ES-I3 (cell line): ENCODE measurements at regions not wholly inside any gene's neighbourhood (a gene's known extent, or its start where the extent isn't known, plus 50 kb on each side); places are given as distances from the start of the nearest gene placed in this dataset.
"Not testable (repeated sequence)": the region's sequence is repeated elsewhere in the genome, so short reads cannot be mapped to it uniquely, and the experiment has no call there.

Experiments
- H3K36me3 ChIP-seq: 2 replicates; pipeline ENCODE4 v1.6.1; 2013; ENCODE audit warnings: mild to moderate bottlenecking, low read length, control low read depth, moderate library complexity; ENCODE audit not compliant: insufficient read depth
- H3K4me1 ChIP-seq: 2 replicates; pipeline ENCODE4 v1.6.1; 2013; ENCODE audit warnings: mild to moderate bottlenecking, control low read depth, low read length; ENCODE audit not compliant: insufficient read depth
- H3K9ac ChIP-seq: 2 replicates; pipeline ENCODE4 v1.6.1; 2013; ENCODE audit warnings: low read depth, mild to moderate bottlenecking, low read length, moderate library complexity
- H3K9me3 ChIP-seq: 2 replicates; pipeline ENCODE4 v1.6.1; 2013; ENCODE audit warnings: mild to moderate bottlenecking, low read length, moderate library complexity; ENCODE audit not compliant: control insufficient read depth, insufficient read depth

- Histone ChIP-seq H3K9ac (no peak overlapping the region), H3K36me3 (no peaks in the 10 kb centered on the region), H3K9me3 (peaks cover 7% of the 10 kb centered on the region; the same call in 1 of the 2 replicates), H3K4me1 (peaks cover 21% of the 10 kb centered on the region)
These were observed 62.3 kb upstream of the GPR31 start for GRCh38 chr6:167219967-167220512.

- H3K36me3 ChIP-seq: no peaks in the 10 kb centered on the region
- peaks cover 32% of the 10 kb centered on the region for H3K4me1 ChIP-seq
- no peak overlapping the region for H3K9ac ChIP-seq
- H3K9me3 ChIP-seq: peaks cover 7% of the 10 kb centered on the region; the same call in 1 of the 2 replicates
These were observed 63.8 kb upstream of the GPR31 start for GRCh38 chr6:167221400-167222201.

DNA sequence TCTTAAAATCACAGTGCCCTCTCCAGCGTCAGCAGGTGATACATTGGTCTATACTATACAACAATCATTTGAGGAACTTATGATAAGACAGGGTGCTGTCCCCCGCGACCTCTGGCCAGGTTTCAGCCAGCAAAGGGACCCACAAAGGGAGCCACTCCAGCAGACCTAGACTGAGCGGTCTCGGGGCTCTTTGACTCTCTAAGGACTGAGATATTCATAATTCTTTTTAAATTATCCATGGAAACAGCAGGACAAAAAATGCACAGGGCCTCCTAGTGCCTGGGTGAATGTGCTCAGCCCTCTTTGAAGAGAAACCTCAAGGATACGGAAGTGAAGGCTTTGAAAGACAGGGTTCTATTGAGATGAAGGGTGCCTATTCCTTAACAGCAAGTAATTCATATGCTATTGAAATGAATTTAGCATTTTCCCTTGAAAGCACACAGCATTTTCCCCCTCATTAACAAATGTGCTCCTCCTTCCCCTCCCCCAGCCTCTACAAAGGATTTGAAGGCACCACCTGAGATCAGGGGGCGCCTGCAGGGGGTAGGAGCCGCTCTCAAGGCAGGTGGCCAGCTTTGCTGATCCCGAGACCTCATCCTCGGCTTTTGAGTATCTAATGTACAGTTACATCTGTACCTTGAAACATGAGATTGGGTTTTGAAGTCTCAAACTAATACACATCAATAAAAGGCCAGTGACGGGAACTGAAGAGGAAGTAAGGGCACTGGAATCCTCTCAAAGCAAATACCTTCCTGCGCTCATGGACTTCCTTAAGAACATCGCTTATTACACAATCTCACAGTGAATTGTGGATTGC, 65.3 kb upstream of the UNC93A start:
- peak overlapping the region; percentile 24 for H3K9ac ChIP-seq
- peaks cover 38% of the 10 kb centered on the region for H3K4me1 ChIP-seq
- H3K9me3 ChIP-seq, H3K36me3 ChIP-seq: not testable (repeated sequence)

GRCh38 chr6:167226383-167226685, 64.8 kb upstream of the UNC93A start:
- H3K4me1 ChIP-seq: peaks cover 38% of the 10 kb centered on the region
- no peaks in the 10 kb centered on the region for H3K36me3 ChIP-seq
- no peaks in the 10 kb centered on the region for H3K9me3 ChIP-seq
- peak overlapping the region; percentile 24 for H3K9ac ChIP-seq

DNA sequence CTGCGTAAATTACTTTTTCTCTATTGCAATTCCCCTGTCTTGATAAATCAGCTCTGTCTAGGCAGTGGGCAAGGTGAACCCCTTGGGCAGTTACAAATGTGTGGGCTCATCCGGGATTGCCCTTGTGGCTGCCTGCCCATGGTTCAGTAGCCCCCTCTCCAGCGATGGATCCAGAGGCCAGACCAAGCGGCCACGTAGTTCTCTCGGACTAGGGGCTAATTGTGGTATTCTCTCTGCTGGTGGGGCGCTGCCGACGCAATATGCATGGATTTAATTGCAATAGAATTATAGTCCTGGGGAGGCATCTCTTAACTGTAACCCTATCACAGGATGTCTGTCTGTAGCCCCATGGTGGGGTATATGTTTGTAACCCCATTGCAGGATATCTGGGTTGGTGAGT, 64.3 kb upstream of the UNC93A start:
- Histone ChIP-seq H3K36me3 (no peaks in the 10 kb centered on the region), H3K9ac (peak overlapping the region; percentile 24), H3K9me3 (no peaks in the 10 kb centered on the region), H3K4me1 (peaks cover 42% of the 10 kb centered on the region)

GRCh38 chr6:167227984-167228383, 63.1 kb upstream of the UNC93A start:
- peak overlapping the region; percentile 64 for H3K9ac ChIP-seq
- H3K36me3 ChIP-seq: no peaks in the 10 kb centered on the region
- no peaks in the 10 kb centered on the region for H3K9me3 ChIP-seq
- peaks cover 50% of the 10 kb centered on the region for H3K4me1 ChIP-seq

DNA sequence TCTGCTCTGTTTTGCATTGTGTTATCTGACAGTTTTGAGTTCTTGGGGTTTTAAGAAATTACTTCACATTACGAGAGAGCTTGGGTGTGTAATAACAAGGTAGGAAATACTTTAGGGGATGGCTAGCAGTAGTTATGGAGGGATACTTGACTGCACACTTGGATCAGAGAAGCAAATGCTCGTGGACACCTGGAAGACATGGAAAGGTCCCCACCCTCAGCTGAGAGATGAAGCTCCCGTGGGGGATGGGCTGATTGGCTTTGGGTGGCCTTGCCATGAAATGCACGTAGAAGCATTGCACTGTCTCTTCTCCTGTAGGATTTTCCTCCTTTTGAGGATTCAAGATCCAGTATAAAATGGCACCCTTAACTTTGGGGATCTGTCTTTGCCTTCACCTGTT, 61.5 kb upstream of the UNC93A start:
- H3K9ac ChIP-seq: peak overlapping the region; percentile 64
- H3K4me1 ChIP-seq: peaks cover 45% of the 10 kb centered on the region
- no peaks in the 10 kb centered on the region for H3K36me3 ChIP-seq
- no peaks in the 10 kb centered on the region for H3K9me3 ChIP-seq

DNA sequence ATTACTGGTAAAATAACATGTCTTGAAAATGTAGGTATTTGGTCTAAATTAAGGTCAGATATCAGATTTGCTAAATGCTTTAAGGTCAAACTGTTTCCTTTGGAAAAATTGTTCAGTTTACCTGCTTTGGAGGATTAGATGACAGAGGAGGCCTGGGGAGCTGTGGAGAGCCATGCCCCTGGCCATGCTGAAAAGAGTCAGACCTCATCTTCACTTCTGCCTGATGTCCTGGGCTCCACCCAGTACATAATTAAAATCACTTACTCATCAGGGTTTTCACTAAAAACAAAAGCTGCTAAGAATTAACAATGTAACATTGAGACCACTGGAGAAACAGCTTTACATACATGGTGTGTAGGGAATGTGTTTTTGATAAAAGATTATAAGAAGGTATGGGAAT, 60.8 kb upstream of the UNC93A start:
- Histone ChIP-seq H3K4me1 (peaks cover 44% of the 10 kb centered on the region), H3K9ac (peak overlapping the region; percentile 64), H3K36me3 (peaks cover 5% of the 10 kb centered on the region; the same call in 1 of the 2 replicates), H3K9me3 (no peaks in the 10 kb centered on the region)

GRCh38 chr6:167232356-167232755, 58.8 kb upstream of the UNC93A start:
- Histone ChIP-seq H3K4me1 (peaks cover 29% of the 10 kb centered on the region), H3K9me3 (no peaks in the 10 kb centered on the region), H3K9ac (no peak overlapping the region; the same call in 1 of the 2 replicates), H3K36me3 (peaks cover 5% of the 10 kb centered on the region)

DNA sequence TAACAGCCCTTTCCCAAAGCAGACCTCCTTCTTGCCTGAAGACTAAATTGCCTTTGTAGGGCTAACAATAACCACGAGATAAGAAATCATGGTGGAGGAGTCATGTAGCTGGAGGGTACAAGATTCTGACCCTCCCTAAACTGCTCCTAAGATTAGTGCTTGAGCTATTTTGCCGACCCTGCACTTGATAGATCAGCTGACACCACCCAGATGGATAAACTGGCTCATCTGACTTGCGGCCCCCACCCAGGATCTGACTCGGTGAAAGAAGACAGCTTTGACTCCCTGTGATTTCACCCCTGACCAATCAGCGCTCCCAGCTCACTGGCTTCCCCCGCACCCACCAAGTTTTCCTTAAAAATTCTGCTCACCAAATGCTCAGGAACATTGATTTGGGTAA, 57.6 kb upstream of the UNC93A start:
- Histone ChIP-seq H3K9me3 (no peaks in the 10 kb centered on the region), H3K9ac (no peak overlapping the region), H3K4me1 (peaks cover 36% of the 10 kb centered on the region), H3K36me3 (peaks cover 5% of the 10 kb centered on the region)

DNA sequence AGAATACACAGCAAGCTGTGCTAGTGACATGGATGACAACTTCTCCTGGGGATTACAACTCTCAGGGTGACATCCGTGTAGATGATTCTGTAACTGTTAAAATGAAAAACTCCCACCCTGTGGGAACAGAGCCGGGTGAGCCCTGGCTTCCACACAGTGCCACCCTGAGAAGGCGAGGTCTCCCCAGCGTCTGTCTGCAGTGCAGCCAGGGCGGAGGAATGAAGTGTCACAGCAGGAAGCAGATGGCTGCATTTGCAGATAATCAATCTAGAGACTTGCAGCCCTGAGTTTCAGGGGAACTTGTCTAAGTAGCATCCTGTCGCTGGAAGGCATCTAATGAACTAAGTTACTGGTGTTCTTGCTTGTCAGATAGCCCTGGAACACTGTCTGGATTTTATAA, 56.5 kb upstream of the UNC93A start:
- peaks cover 41% of the 10 kb centered on the region for H3K4me1 ChIP-seq
- not testable (repeated sequence) for H3K9ac ChIP-seq

GRCh38 chr6:167235005-167235404, 56.1 kb upstream of the UNC93A start:
- H3K4me1 ChIP-seq: peaks cover 41% of the 10 kb centered on the region
- no peak overlapping the region for H3K9ac ChIP-seq
- H3K9me3 ChIP-seq: no peaks in the 10 kb centered on the region
- H3K36me3 ChIP-seq: peaks cover 5% of the 10 kb centered on the region

More for the DNA sequence above, 56.5 kb upstream of the UNC93A start:
- not testable (repeated sequence) for H3K36me3 ChIP-seq, H3K9me3 ChIP-seq

DNA sequence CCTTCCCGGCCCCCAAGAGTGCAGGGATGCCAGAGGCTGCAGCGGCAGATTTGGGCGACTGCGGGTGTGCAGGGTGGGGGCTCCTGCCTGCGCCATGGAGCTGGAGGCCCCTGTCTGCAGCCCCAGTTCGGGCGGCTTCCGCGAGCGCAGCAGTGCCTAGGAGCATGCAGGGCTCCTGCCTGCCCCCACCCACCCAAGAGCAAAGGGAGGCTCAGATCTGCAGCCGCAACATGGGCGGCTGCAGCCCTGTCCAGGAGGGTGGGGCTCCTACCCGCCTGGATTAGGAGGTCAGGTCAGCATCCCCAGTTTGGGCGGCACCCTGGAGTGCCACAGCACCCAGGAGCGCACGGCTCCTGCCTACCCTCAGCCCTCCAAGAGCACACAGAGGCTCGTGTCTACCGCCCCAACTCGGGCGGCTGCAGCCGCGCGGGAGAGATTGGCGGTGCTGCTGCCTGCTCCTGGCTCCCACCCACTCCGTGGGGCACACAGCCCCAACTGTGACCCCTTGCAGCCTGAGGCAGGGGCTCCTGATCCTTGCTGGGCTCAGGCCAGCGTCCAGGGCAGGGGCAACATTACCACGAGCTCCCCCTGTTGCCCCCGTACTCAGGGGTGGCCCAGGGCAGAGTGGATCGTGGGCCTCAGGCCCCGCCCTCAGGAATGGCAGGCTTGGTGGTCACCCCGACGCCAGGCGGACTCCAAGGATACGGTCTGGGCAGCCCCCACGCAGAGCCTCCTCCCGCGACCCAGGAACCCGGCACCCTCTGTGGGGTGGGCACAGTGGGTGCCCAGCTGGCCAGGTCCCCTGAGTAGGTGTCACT, 55.5 kb upstream of the UNC93A start:
- peaks cover 5% of the 10 kb centered on the region for H3K36me3 ChIP-seq
- no peak overlapping the region for H3K9ac ChIP-seq
- H3K4me1 ChIP-seq: peaks cover 41% of the 10 kb centered on the region
- H3K9me3 ChIP-seq: no peaks in the 10 kb centered on the region

DNA sequence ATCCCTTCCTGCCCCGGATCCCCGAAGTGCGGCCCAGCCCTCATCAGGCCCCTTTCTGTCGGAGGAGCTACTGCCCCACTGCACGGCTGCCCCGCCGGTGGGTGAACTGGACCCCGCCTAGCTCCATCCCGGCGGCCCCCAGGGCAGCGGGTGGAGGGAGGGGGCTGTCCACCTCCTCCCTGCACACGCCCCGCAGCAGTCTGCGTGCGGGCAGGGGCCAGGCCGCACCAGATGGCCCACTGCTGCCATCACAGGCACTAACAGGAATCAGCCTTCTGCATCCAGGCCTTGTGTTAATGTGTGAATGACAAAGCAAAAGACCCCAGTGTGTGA, 54.9 kb upstream of the UNC93A start:
- peaks cover 41% of the 10 kb centered on the region for H3K4me1 ChIP-seq
- no peaks in the 10 kb centered on the region for H3K9me3 ChIP-seq
- H3K9ac ChIP-seq: no peak overlapping the region
- peaks cover 5% of the 10 kb centered on the region for H3K36me3 ChIP-seq
